ENCODE measurements at regions not wholly inside any gene's neighbourhood (a gene's known extent, or its start where the extent isn't known, plus 50 kb on each side); places are given as distances from the start of the nearest gene placed in this dataset.

- no peak for TF ChIP-seq CTCF (conservative IDR thresholded peaks at IDR 0.05)
- TF ChIP-seq EZH2 (IDR thresholded peaks at IDR 0.05; ENCODE audit: low read depth) = no peak
These were observed 222.0 kb upstream of the CDH13 start for GRCh38 chr16:82404586-82405315.

Measured in PC-9 (cell line).